ENCODE measurements at regions not wholly inside any gene's neighbourhood (a gene's known extent, or its start where the extent isn't known, plus 50 kb on each side); places are given as distances from the start of the nearest gene placed in this dataset.
A peak's percentile ranks its signal among the peaks of the same experiment; 100 is the strongest.

GRCh38 chr6:95819461-95819860, 196.3 kb upstream of the FUT9 start:
- DNase-seq, result no peak
- Histone ChIP-seq H3K27me3 (replicated peaks in 2 of 5; ENCODE audit: control insufficient read depth in 4 of 5, insufficient read depth in 5 of 5, low read length in 4 of 5) (peaks cover 0 to 2% (median 0%) of the 10 kb centered on the region in 5 experiments), H3K27ac (ENCODE audit: insufficient read depth in 1 of 2, low read depth in 1 of 2, low read length in 2 of 2, poor library complexity in 1 of 2, severe bottlenecking in 2 of 2) (no peak overlapping the region), H3K4me3 (ENCODE audit: control insufficient read depth in 1 of 7, extremely low read depth in 1 of 7, insufficient read depth in 4 of 7, low read depth in 2 of 7, low read length in 6 of 7) (no peak overlapping the region), H3K9me3 (ENCODE audit: control extremely low read depth in 1 of 5, control insufficient read depth in 4 of 5, insufficient read depth in 2 of 5, low read depth in 1 of 5, low read length in 4 of 5) (no peaks in the 10 kb centered on the region), H3K36me3 (ENCODE audit: control insufficient read depth in 4 of 4, insufficient read depth in 4 of 4, low read length in 3 of 4) (no peaks in the 10 kb centered on the region), H3K4me1 (ENCODE audit: control extremely low read depth in 1 of 4, control insufficient read depth in 4 of 4, insufficient read depth in 4 of 4, low read length in 3 of 4) (no peaks in the 10 kb centered on the region)
- WGBS (ENCODE audit: insufficient coverage), result 75% methylated on average over 3 of the region's 4 CpGs
- ChIA-PET CTCF (no interaction called here), POLR2A (no interaction called here)

- Histone ChIP-seq H3K27me3 (replicated peaks in 2 of 5; ENCODE audit: control insufficient read depth in 4 of 5, insufficient read depth in 5 of 5, low read length in 4 of 5) (peaks cover 0 to 2% (median 0%) of the 10 kb centered on the region in 5 experiments), H3K27ac (ENCODE audit: insufficient read depth in 1 of 2, low read depth in 1 of 2, low read length in 2 of 2, poor library complexity in 1 of 2, severe bottlenecking in 2 of 2) (no peak overlapping the region), H3K36me3 (ENCODE audit: control insufficient read depth in 4 of 4, insufficient read depth in 4 of 4, low read length in 3 of 4) (no peaks in the 10 kb centered on the region), H3K4me1 (ENCODE audit: control extremely low read depth in 1 of 4, control insufficient read depth in 4 of 4, insufficient read depth in 4 of 4, low read length in 3 of 4) (no peaks in the 10 kb centered on the region), H3K9me3 (ENCODE audit: control extremely low read depth in 1 of 5, control insufficient read depth in 4 of 5, insufficient read depth in 2 of 5, low read depth in 1 of 5, low read length in 4 of 5) (no peaks in the 10 kb centered on the region), H3K4me3 (ENCODE audit: control insufficient read depth in 1 of 7, extremely low read depth in 1 of 7, insufficient read depth in 4 of 7, low read depth in 2 of 7, low read length in 6 of 7) (no peak overlapping the region)
- peak in 2 of 3 donors; percentile 1 to 2 for DNase-seq
- WGBS (ENCODE audit: insufficient coverage), result 83% methylated on average over 2 of the region's 2 CpGs
- POLR2A ChIA-PET, result no interaction called here
- CTCF ChIA-PET, result no interaction called here
Measured at GRCh38 chr6:95819939-95820338, 195.8 kb upstream of the FUT9 start.

- Histone ChIP-seq H3K36me3 (ENCODE audit: control insufficient read depth in 4 of 4, insufficient read depth in 4 of 4, low read length in 3 of 4) (no peaks in the 10 kb centered on the region), H3K9me3 (ENCODE audit: control extremely low read depth in 1 of 5, control insufficient read depth in 4 of 5, insufficient read depth in 2 of 5, low read depth in 1 of 5, low read length in 4 of 5) (peaks cover 0 to 2% (median 0%) of the 10 kb centered on the region in 5 experiments), H3K27me3 (replicated peaks in 2 of 5; ENCODE audit: control insufficient read depth in 4 of 5, insufficient read depth in 5 of 5, low read length in 4 of 5) (no peaks in the 10 kb centered on the region), H3K4me3 (ENCODE audit: control insufficient read depth in 1 of 7, extremely low read depth in 1 of 7, insufficient read depth in 4 of 7, low read depth in 2 of 7, low read length in 6 of 7) (no peak overlapping the region), H3K27ac (ENCODE audit: insufficient read depth in 1 of 2, low read depth in 1 of 2, low read length in 2 of 2, poor library complexity in 1 of 2, severe bottlenecking in 2 of 2) (no peak overlapping the region), H3K4me1 (ENCODE audit: control extremely low read depth in 1 of 4, control insufficient read depth in 4 of 4, insufficient read depth in 4 of 4, low read length in 3 of 4) (no peaks in the 10 kb centered on the region)
- no CpG with 5 or more reads among the region's 3 CpGs for whole genome bisulfite sequencing (ENCODE audit: insufficient coverage)
- DNase-seq, result no peak
- ChIA-PET POLR2A (interaction anchor here (0.7 kb wide), 1 partner anchor 370 kb away, joined by 3 read pairs; no protein-coding TSS in a partner anchor), CTCF (no interaction called here)
Measured at GRCh38 chr6:95830859-95831557, 184.8 kb upstream of the FUT9 start.

GRCh38 chr6:95837890-95838289, 177.9 kb upstream of the FUT9 start:
- Histone ChIP-seq H3K36me3 (ENCODE audit: control insufficient read depth in 4 of 4, insufficient read depth in 4 of 4, low read length in 3 of 4) (no peaks in the 10 kb centered on the region), H3K27ac (ENCODE audit: insufficient read depth in 1 of 2, low read depth in 1 of 2, low read length in 2 of 2, poor library complexity in 1 of 2, severe bottlenecking in 2 of 2) (no peak overlapping the region), H3K4me1 (ENCODE audit: control extremely low read depth in 1 of 4, control insufficient read depth in 4 of 4, insufficient read depth in 4 of 4, low read length in 3 of 4) (no peaks in the 10 kb centered on the region), H3K4me3 (ENCODE audit: control insufficient read depth in 1 of 7, extremely low read depth in 1 of 7, insufficient read depth in 4 of 7, low read depth in 2 of 7, low read length in 6 of 7) (no peak overlapping the region), H3K9me3 (ENCODE audit: control extremely low read depth in 1 of 5, control insufficient read depth in 4 of 5, insufficient read depth in 2 of 5, low read depth in 1 of 5, low read length in 4 of 5) (no peaks in the 10 kb centered on the region), H3K27me3 (replicated peaks in 2 of 5; ENCODE audit: control insufficient read depth in 4 of 5, insufficient read depth in 5 of 5, low read length in 4 of 5) (no peaks in the 10 kb centered on the region)
- ChIA-PET POLR2A (no interaction called here), CTCF (no interaction called here)
- no peak for DNase-seq

- no peak for DNase-seq
- no peaks in the 10 kb centered on the region for H3K9me3 ChIP-seq (ENCODE audit: control extremely low read depth in 1 of 5, control insufficient read depth in 4 of 5, insufficient read depth in 2 of 5, low read depth in 1 of 5, low read length in 4 of 5)
- no peaks in the 10 kb centered on the region for H3K4me1 ChIP-seq (ENCODE audit: control extremely low read depth in 1 of 4, control insufficient read depth in 4 of 4, insufficient read depth in 4 of 4, low read length in 3 of 4)
- ChIA-PET POLR2A (no interaction called here), CTCF (no interaction called here)
- H3K27me3 ChIP-seq (replicated peaks in 2 of 5; ENCODE audit: control insufficient read depth in 4 of 5, insufficient read depth in 5 of 5, low read length in 4 of 5), result no peaks in the 10 kb centered on the region
- no peaks in the 10 kb centered on the region for H3K36me3 ChIP-seq (ENCODE audit: control insufficient read depth in 4 of 4, insufficient read depth in 4 of 4, low read length in 3 of 4)
- H3K4me3 ChIP-seq (ENCODE audit: control insufficient read depth in 1 of 7, extremely low read depth in 1 of 7, insufficient read depth in 4 of 7, low read depth in 2 of 7, low read length in 6 of 7), result no peak overlapping the region
- H3K27ac ChIP-seq (ENCODE audit: insufficient read depth in 1 of 2, low read depth in 1 of 2, low read length in 2 of 2, poor library complexity in 1 of 2, severe bottlenecking in 2 of 2), result no peak overlapping the region
Measured at GRCh38 chr6:95841560-95841959, 174.2 kb upstream of the FUT9 start.

- POLR2A ChIA-PET, result no interaction called here
- no peak for DNase-seq
- CTCF ChIA-PET, result no interaction called here
- no peak overlapping the region for H3K27ac ChIP-seq (ENCODE audit: insufficient read depth in 1 of 2, low read depth in 1 of 2, low read length in 2 of 2, poor library complexity in 1 of 2, severe bottlenecking in 2 of 2)
- 100% methylated on average over 1 of the region's 2 CpGs for WGBS (ENCODE audit: insufficient coverage)
- no peaks in the 10 kb centered on the region for H3K27me3 ChIP-seq (replicated peaks in 2 of 5; ENCODE audit: control insufficient read depth in 4 of 5, insufficient read depth in 5 of 5, low read length in 4 of 5)
- no peaks in the 10 kb centered on the region for H3K9me3 ChIP-seq (ENCODE audit: control extremely low read depth in 1 of 5, control insufficient read depth in 4 of 5, insufficient read depth in 2 of 5, low read depth in 1 of 5, low read length in 4 of 5)
- no peak overlapping the region for H3K4me3 ChIP-seq (ENCODE audit: control insufficient read depth in 1 of 7, extremely low read depth in 1 of 7, insufficient read depth in 4 of 7, low read depth in 2 of 7, low read length in 6 of 7)
- no peaks in the 10 kb centered on the region for H3K4me1 ChIP-seq (ENCODE audit: control extremely low read depth in 1 of 4, control insufficient read depth in 4 of 4, insufficient read depth in 4 of 4, low read length in 3 of 4)
- no peaks in the 10 kb centered on the region for H3K36me3 ChIP-seq (ENCODE audit: control insufficient read depth in 4 of 4, insufficient read depth in 4 of 4, low read length in 3 of 4)
Measured at GRCh38 chr6:95846652-95847051, 169.1 kb upstream of the FUT9 start.

- DNase-seq, result no peak
- no peak overlapping the region for H3K4me3 ChIP-seq (ENCODE audit: control insufficient read depth in 1 of 7, extremely low read depth in 1 of 7, insufficient read depth in 4 of 7, low read depth in 2 of 7, low read length in 6 of 7)
- no peak overlapping the region for H3K27ac ChIP-seq (ENCODE audit: insufficient read depth in 1 of 2, low read depth in 1 of 2, low read length in 2 of 2, poor library complexity in 1 of 2, severe bottlenecking in 2 of 2)
- POLR2A ChIA-PET, result no interaction called here
- H3K36me3 ChIP-seq (ENCODE audit: control insufficient read depth in 4 of 4, insufficient read depth in 4 of 4, low read length in 3 of 4), result no peaks in the 10 kb centered on the region
- H3K27me3 ChIP-seq (replicated peaks in 2 of 5; ENCODE audit: control insufficient read depth in 4 of 5, insufficient read depth in 5 of 5, low read length in 4 of 5), result no peaks in the 10 kb centered on the region
- no peaks in the 10 kb centered on the region for H3K4me1 ChIP-seq (ENCODE audit: control extremely low read depth in 1 of 4, control insufficient read depth in 4 of 4, insufficient read depth in 4 of 4, low read length in 3 of 4)
- 90% methylated on average over 1 of the region's 3 CpGs for WGBS (ENCODE audit: insufficient coverage)
- H3K9me3 ChIP-seq (ENCODE audit: control extremely low read depth in 1 of 5, control insufficient read depth in 4 of 5, insufficient read depth in 2 of 5, low read depth in 1 of 5, low read length in 4 of 5), result no peaks in the 10 kb centered on the region
- CTCF ChIA-PET, result no interaction called here
Measured at GRCh38 chr6:95847061-95847460, 168.7 kb upstream of the FUT9 start.
